ENCODE measurements at regions not wholly inside any gene's neighbourhood (a gene's known extent, or its start where the extent isn't known, plus 50 kb on each side); places are given as distances from the start of the nearest gene placed in this dataset.

DNA sequence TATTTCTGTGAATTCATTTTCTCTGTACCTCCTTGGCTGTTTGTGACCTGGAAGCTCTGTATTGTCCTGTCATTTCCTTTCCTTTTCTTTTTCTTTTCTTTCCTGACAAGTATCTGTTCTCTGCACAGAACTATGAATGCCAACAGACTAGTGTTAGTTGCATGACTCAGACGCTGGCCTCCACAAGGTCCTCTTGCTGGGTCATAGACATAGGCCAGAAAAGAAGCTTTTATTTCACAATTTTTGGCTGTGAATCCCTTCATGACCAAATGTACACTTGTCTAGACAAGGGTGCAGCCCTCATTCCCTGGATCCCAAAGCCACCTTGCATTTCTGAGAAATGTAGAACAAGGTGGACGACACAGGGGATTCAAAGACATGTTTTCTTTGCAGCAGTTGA, 104.1 kb upstream of the MTNR1B start:
- TF ChIP-seq EZH2 (IDR thresholded peaks at IDR 0.05; ENCODE audit: borderline replicate concordance, low read depth, low read length, severe bottlenecking) = no peak
- TF ChIP-seq, protein P1, sequence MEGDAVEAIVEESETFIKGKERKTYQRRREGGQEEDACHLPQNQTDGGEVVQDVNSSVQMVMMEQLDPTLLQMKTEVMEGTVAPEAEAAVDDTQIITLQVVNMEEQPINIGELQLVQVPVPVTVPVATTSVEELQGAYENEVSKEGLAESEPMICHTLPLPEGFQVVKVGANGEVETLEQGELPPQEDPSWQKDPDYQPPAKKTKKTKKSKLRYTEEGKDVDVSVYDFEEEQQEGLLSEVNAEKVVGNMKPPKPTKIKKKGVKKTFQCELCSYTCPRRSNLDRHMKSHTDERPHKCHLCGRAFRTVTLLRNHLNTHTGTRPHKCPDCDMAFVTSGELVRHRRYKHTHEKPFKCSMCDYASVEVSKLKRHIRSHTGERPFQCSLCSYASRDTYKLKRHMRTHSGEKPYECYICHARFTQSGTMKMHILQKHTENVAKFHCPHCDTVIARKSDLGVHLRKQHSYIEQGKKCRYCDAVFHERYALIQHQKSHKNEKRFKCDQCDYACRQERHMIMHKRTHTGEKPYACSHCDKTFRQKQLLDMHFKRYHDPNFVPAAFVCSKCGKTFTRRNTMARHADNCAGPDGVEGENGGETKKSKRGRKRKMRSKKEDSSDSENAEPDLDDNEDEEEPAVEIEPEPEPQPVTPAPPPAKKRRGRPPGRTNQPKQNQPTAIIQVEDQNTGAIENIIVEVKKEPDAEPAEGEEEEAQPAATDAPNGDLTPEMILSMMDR (IDR thresholded peaks at IDR 0.05; ENCODE audit: borderline replicate concordance, extremely low read depth, low read length, poor library complexity, severe bottlenecking) = no peak
